ENCODE measurements at regions not wholly inside any gene's neighbourhood (a gene's known extent, or its start where the extent isn't known, plus 50 kb on each side); places are given as distances from the start of the nearest gene placed in this dataset.
A peak's percentile ranks its signal among the peaks of the same experiment; 100 is the strongest.

DNA sequence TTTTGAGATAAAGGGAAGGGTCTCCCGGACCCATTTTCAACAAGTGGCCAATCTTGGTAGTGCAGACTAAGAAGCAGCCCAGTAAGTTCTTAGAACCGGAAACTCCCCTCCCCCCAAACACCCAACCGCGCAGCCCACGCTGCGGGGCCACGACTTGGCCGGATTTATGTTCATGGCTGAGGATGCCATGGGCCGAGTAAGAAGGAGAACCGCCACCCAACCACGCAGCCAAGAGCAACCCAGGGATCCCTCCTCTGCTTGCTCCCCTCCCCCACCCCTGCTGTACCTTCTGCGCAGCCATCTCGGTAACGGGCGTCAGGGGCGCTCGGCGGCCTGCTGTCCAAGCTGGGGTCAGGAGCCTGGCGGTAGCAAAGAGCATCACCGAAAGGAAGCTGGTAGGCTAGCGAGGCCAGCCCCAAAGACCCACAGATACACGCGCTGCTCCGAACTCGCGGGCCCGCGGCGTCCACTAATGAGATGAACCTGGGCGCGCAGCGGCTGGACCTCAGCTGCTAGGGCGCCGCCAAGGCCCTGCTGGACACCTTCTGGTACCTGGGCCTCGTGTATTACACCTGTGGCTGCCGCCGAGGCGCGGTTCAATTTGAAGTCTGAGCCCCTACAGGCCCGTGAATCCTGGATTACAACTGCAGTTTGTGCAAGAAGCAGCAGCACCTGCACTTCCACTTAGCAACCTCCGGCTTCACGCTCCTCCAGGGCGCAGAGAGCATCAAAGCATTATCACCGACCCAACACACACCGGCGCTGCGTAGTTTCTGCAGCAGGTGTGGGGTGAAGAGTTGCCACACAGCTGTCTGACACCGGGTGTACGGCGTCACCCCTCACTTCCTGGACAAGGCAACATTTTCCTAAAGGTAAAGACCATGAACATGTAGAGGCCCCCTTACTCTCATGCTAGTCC, 63.4 kb downstream of the NUDT10 start:
- Histone ChIP-seq H3K9ac (ENCODE audit: insufficient read depth, low read length, poor library complexity, severe bottlenecking) (no peak overlapping the region), H3K9me3 (replicated peaks in 1 of 2; ENCODE audit: control insufficient read depth in 1 of 2, insufficient read depth in 1 of 2, low read length in 2 of 2) (no peaks in the 10 kb centered on the region), H3K27me3 (ENCODE audit: control insufficient read depth in 2 of 2, insufficient read depth in 2 of 2, low read length in 2 of 2) (peaks cover 2 to 13% of the 10 kb centered on the region in 2 donors), H3K27ac (ENCODE audit: low read depth in 1 of 2, low read length in 2 of 2) (no peak overlapping the region), H3K4me2 (replicated peaks; ENCODE audit: extremely low read depth, low read length, poor library complexity, severe bottlenecking) (peak overlapping the region; percentile 54), H3K4me1 (ENCODE audit: control insufficient read depth in 1 of 2, insufficient read depth in 2 of 2, low read length in 2 of 2) (peaks cover 0 to 7% of the 10 kb centered on the region in 2 donors), H3K79me2 (ENCODE audit: insufficient read depth, low read length) (no peaks in the 10 kb centered on the region), H3K36me3 (replicated peaks in 1 of 2; ENCODE audit: control insufficient read depth in 1 of 2, insufficient read depth in 2 of 2, low read length in 2 of 2) (no peaks in the 10 kb centered on the region), H2AFZ (ENCODE audit: insufficient read depth, low read depth, low read length, poor library complexity, severe bottlenecking) (peak overlapping the region; percentile 53), H4K20me1 (ENCODE audit: insufficient read depth, low read length) (no peaks in the 10 kb centered on the region), H3K4me3 (replicated peaks in 1 of 3; ENCODE audit: low read depth in 2 of 3, low read length in 3 of 3) (peak overlapping the region in 2 of 3 experiments; percentile 1 to 44)
- intact Hi-C loops (cut with micrococcal nuclease), result no loop called here
- Mint-ChIP-seq H3K27ac (peak overlapping the region in 1 of 7 donors; percentile 26), H3K4me3 (peak overlapping the region; percentile 66 to 69), H3K9me3 (no peaks in the 10 kb centered on the region), H3K36me3 (no peaks in the 10 kb centered on the region), H3K27me3 (ENCODE audit: low read depth in 3 of 3) (peaks cover 5 to 23% (median 16%) of the 10 kb centered on the region in 3 donors), H3K4me1 (peaks cover 10% of the 10 kb centered on the region)
- under 1% methylated on average over 28 of the region's 50 CpGs for WGBS (ENCODE audit: insufficient coverage)
- no peak for DNase-seq
- TF ChIP-seq, protein P1, sequence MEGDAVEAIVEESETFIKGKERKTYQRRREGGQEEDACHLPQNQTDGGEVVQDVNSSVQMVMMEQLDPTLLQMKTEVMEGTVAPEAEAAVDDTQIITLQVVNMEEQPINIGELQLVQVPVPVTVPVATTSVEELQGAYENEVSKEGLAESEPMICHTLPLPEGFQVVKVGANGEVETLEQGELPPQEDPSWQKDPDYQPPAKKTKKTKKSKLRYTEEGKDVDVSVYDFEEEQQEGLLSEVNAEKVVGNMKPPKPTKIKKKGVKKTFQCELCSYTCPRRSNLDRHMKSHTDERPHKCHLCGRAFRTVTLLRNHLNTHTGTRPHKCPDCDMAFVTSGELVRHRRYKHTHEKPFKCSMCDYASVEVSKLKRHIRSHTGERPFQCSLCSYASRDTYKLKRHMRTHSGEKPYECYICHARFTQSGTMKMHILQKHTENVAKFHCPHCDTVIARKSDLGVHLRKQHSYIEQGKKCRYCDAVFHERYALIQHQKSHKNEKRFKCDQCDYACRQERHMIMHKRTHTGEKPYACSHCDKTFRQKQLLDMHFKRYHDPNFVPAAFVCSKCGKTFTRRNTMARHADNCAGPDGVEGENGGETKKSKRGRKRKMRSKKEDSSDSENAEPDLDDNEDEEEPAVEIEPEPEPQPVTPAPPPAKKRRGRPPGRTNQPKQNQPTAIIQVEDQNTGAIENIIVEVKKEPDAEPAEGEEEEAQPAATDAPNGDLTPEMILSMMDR (IDR thresholded peaks at IDR 0.05), result no peak

GRCh38 chrX:51395480-51395809, 62.8 kb downstream of the NUDT10 start:
- H3K79me2 ChIP-seq (ENCODE audit: insufficient read depth, low read length), result no peaks in the 10 kb centered on the region
- peaks cover 5 to 23% (median 16%) of the 10 kb centered on the region in 3 donors for H3K27me3 Mint-ChIP-seq (ENCODE audit: low read depth in 3 of 3)
- peak overlapping the region; percentile 54 for H3K4me2 ChIP-seq (replicated peaks; ENCODE audit: extremely low read depth, low read length, poor library complexity, severe bottlenecking)
- H3K4me1 Mint-ChIP-seq, result peaks cover 10% of the 10 kb centered on the region
- H3K4me3 Mint-ChIP-seq, result peak overlapping the region in 1 of 2 donors; percentile 66
- H3K27me3 ChIP-seq (ENCODE audit: control insufficient read depth in 2 of 2, insufficient read depth in 2 of 2, low read length in 2 of 2), result peaks cover 2 to 13% of the 10 kb centered on the region in 2 donors
- no peak overlapping the region for H3K9ac ChIP-seq (ENCODE audit: insufficient read depth, low read length, poor library complexity, severe bottlenecking)
- H3K36me3 ChIP-seq (replicated peaks in 1 of 2; ENCODE audit: control insufficient read depth in 1 of 2, insufficient read depth in 2 of 2, low read length in 2 of 2), result no peaks in the 10 kb centered on the region
- no peaks in the 10 kb centered on the region for H3K9me3 ChIP-seq (replicated peaks in 1 of 2; ENCODE audit: control insufficient read depth in 1 of 2, insufficient read depth in 1 of 2, low read length in 2 of 2)
- TF ChIP-seq, protein P1 (IDR thresholded peaks at IDR 0.05), result no peak
- H2AFZ ChIP-seq (ENCODE audit: insufficient read depth, low read depth, low read length, poor library complexity, severe bottlenecking), result peak overlapping the region; percentile 53
- H3K36me3 Mint-ChIP-seq, result no peaks in the 10 kb centered on the region
- no peak overlapping the region for H3K27ac Mint-ChIP-seq
- intact Hi-C loops (cut with micrococcal nuclease), result no loop called here
- H3K27ac ChIP-seq (ENCODE audit: low read depth in 1 of 2, low read length in 2 of 2), result no peak overlapping the region
- no CpG with 5 or more reads among the region's 4 CpGs for WGBS (ENCODE audit: insufficient coverage)
- no peaks in the 10 kb centered on the region for H3K9me3 Mint-ChIP-seq
- peak overlapping the region in 1 of 3 experiments; percentile 44 for H3K4me3 ChIP-seq (replicated peaks in 1 of 3; ENCODE audit: low read depth in 2 of 3, low read length in 3 of 3)
- H4K20me1 ChIP-seq (ENCODE audit: insufficient read depth, low read length), result no peaks in the 10 kb centered on the region
- peaks cover 0 to 7% of the 10 kb centered on the region in 2 donors for H3K4me1 ChIP-seq (ENCODE audit: control insufficient read depth in 1 of 2, insufficient read depth in 2 of 2, low read length in 2 of 2)
- no peak for DNase-seq

All from CD14-positive monocyte (primary cell).